H1 (cell line): ENCODE measurements at regions not wholly inside any gene's neighbourhood (a gene's known extent, or its start where the extent isn't known, plus 50 kb on each side); places are given as distances from the start of the nearest gene placed in this dataset.
"Not testable (repeated sequence)": the region's sequence is repeated elsewhere in the genome, so short reads cannot be mapped to it uniquely, and the experiment has no call there.

Experiments used
- CTCF ChIA-PET: fragments of 300-600 bp; sonication (Branson Sonifier 250); formaldehyde crosslinking; loops from one replicate; lab custom pipeline; 2021; ENCODE audit not compliant: partially characterized antibody; lab: Charles Lee
- POLR2A ChIA-PET: fragments of 300-600 bp; sonication (Branson Sonifier 250); formaldehyde crosslinking; loops from one replicate; lab custom pipeline; 2021; ENCODE audit warnings: inconsistent platforms; ENCODE audit not compliant: partially characterized antibody; lab: Charles Lee
- DNase-seq, 2 experiments: peaks; one replicate each; pipeline versions ENCODE4 v3.0.0 to v3.0.0-alpha.2; 2010 to 2022; ENCODE audit warnings: low spot score in 2 of 2, low read depth in 1 of 2, mixed read lengths in 1 of 2
- FAIRE-seq: peaks from 2 replicates; lab custom pipeline; 2011; peaks lifted over from hg19 to GRCh38; lab: Jason Lieb, UNC
- H2AFZ ChIP-seq: 2 replicates; pipeline ENCODE4 v1.8.1; 2012; ENCODE audit warnings: low read length, inconsistent platforms
- H2AK5ac ChIP-seq: 2 replicates; pipeline ENCODE4 v1.6.1; 2013; ENCODE audit warnings: low read depth, low read length
- H2BK120ac ChIP-seq: replicated peaks from 2 replicates; pipeline ENCODE3; 2013; ENCODE audit warnings: low read depth, low read length, inconsistent platforms
- H2BK12ac ChIP-seq: 2 replicates; pipeline ENCODE4 v1.6.1; 2013; ENCODE audit warnings: low read depth, low read length
- H2BK15ac ChIP-seq: 2 replicates; pipeline ENCODE4 v1.6.1; 2013; ENCODE audit warnings: low read length
- H2BK20ac ChIP-seq: 2 replicates; pipeline ENCODE4 v1.6.1; 2013; ENCODE audit warnings: low read length
- H2BK5ac ChIP-seq: 2 replicates; pipeline ENCODE4 v1.6.1; 2013; ENCODE audit warnings: low read depth, low read length
- H3K14ac ChIP-seq: 2 replicates; pipeline ENCODE4 v1.6.1; 2013; ENCODE audit warnings: inconsistent platforms; ENCODE audit not compliant: insufficient read length
- H3K18ac ChIP-seq: 2 replicates; pipeline ENCODE4 v1.6.1; 2013; ENCODE audit warnings: low read length; ENCODE audit errors: extremely low read depth
- H3K23ac ChIP-seq: 2 replicates; pipeline ENCODE4 v1.6.1; 2013; ENCODE audit warnings: inconsistent platforms; ENCODE audit not compliant: insufficient read length
- H3K23me2 ChIP-seq: 2 replicates; pipeline ENCODE4 v1.6.1; 2013; ENCODE audit warnings: low read depth, low read length
- H3K27ac ChIP-seq: 2 replicates; pipeline ENCODE4 v1.6.1; 2011; ENCODE audit warnings: low read depth, low read length, inconsistent platforms
- H3K27me3 ChIP-seq, 4 experiments: replicated peaks in 1 of 4; 1 replicate in 1 of 4; 2 replicates in 3 of 4; pipeline versions ENCODE4 v1.6.1 to v1.8.1; 2011 to 2013; ENCODE audit warnings: low read length in 3 of 4, mild to moderate bottlenecking in 3 of 4, inconsistent platforms in 2 of 4, mixed read lengths in 2 of 4, moderate library complexity in 1 of 4; ENCODE audit not compliant: control insufficient read depth in 3 of 4, insufficient read depth in 3 of 4; ENCODE audit errors: extremely low read depth in 1 of 4
- H3K36me3 ChIP-seq, 4 experiments: 2 replicates each; pipeline versions ENCODE4 v1.6.1 to v1.8.1; 2011 to 2013; ENCODE audit warnings: mild to moderate bottlenecking in 4 of 4, low read length in 3 of 4, moderate library complexity in 2 of 4, control low read depth in 1 of 4, inconsistent platforms in 1 of 4; ENCODE audit not compliant: insufficient read depth in 4 of 4, control insufficient read depth in 2 of 4
- H3K4ac ChIP-seq: replicated peaks from 2 replicates; pipeline ENCODE3; 2013; ENCODE audit warnings: low read length, low read depth, mixed read lengths, inconsistent platforms; ENCODE audit not compliant: insufficient read length
- H3K4me1 ChIP-seq, 4 experiments: replicated peaks in 1 of 4; 1 replicate in 1 of 4; 2 replicates in 3 of 4; pipeline versions ENCODE4 v1.6.1 to v1.8.1; 2011 to 2013; ENCODE audit warnings: low read length in 3 of 4, inconsistent platforms in 2 of 4, mixed read lengths in 1 of 4; ENCODE audit not compliant: insufficient read depth in 4 of 4, control insufficient read depth in 3 of 4
- H3K4me2 ChIP-seq, 2 experiments: 2 replicates each; pipeline versions ENCODE4 v1.6.1 to v1.8.1; 2011 to 2013; ENCODE audit warnings: low read depth in 2 of 2, low read length in 2 of 2, control low read depth in 1 of 2, inconsistent platforms in 1 of 2, mild to moderate bottlenecking in 1 of 2; ENCODE audit not compliant: insufficient read depth in 1 of 2
- H3K4me3 ChIP-seq, 4 experiments: fragments of 200-600, 300-600 bp in 1 of 4; sonication (generic), shearing (Covaris generic), sonication (Bioruptor Twin) in 1 of 4; 2 replicates each; pipeline versions ENCODE4 v1.5.1 to v1.8.1; 2011 to 2016; ENCODE audit warnings: low read length in 4 of 4, low read depth in 3 of 4, control low read depth in 2 of 4, inconsistent platforms in 2 of 4, mild to moderate bottlenecking in 2 of 4, mixed read lengths in 1 of 4, moderate library complexity in 1 of 4; ENCODE audit not compliant: insufficient read depth in 2 of 4; ENCODE audit errors: extremely low read depth in 1 of 4
- H3K56ac ChIP-seq: replicated peaks from 2 replicates; pipeline ENCODE3; 2013; ENCODE audit warnings: low read depth, mild to moderate bottlenecking, mixed read lengths, low read length, inconsistent platforms; ENCODE audit not compliant: insufficient read length
- H3K79me1 ChIP-seq: 2 replicates; pipeline ENCODE4 v1.6.1; 2013; ENCODE audit warnings: low read depth, low read length, control low read depth
- H3K79me2 ChIP-seq, 2 experiments: 2 replicates each; pipeline versions ENCODE4 v1.6.1 to v1.8.1; 2012 to 2013; ENCODE audit warnings: low read length in 2 of 2, mild to moderate bottlenecking in 2 of 2, inconsistent platforms in 1 of 2; ENCODE audit not compliant: insufficient read depth in 2 of 2, control insufficient read depth in 1 of 2
- H3K9ac ChIP-seq, 4 experiments: replicated peaks in 1 of 4; 1 replicate in 1 of 4; 2 replicates in 3 of 4; pipeline versions ENCODE4 v1.6.1 to v1.8.1; 2011 to 2013; ENCODE audit warnings: low read depth in 3 of 4, low read length in 3 of 4, control low read depth in 2 of 4, mild to moderate bottlenecking in 2 of 4, moderate library complexity in 2 of 4, inconsistent platforms in 1 of 4; ENCODE audit errors: extremely low read depth in 1 of 4
- H3K9me3 ChIP-seq, 2 experiments: 2 replicates each; pipeline versions ENCODE4 v1.6.1 to v1.8.1; 2012 to 2013; ENCODE audit warnings: mild to moderate bottlenecking in 2 of 2, moderate library complexity in 2 of 2, control low read depth in 1 of 2, inconsistent platforms in 1 of 2, low read depth in 1 of 2, low read length in 1 of 2, mixed read lengths in 1 of 2; ENCODE audit not compliant: insufficient read depth in 2 of 2
- H4K20me1 ChIP-seq, 2 experiments: replicated peaks in 1 of 2; 2 replicates each; pipeline versions ENCODE3 to v1.8.1; 2011 to 2013; ENCODE audit warnings: inconsistent platforms in 2 of 2, low read length in 2 of 2, mild to moderate bottlenecking in 1 of 2; ENCODE audit not compliant: insufficient read depth in 2 of 2, control insufficient read depth in 1 of 2
- H4K5ac ChIP-seq: 2 replicates; pipeline ENCODE4 v1.6.1; 2013; ENCODE audit warnings: low read length, low read depth, mixed read lengths, inconsistent platforms; ENCODE audit not compliant: insufficient read length
- H4K8ac ChIP-seq: 2 replicates; pipeline ENCODE4 v1.8.0; 2013; ENCODE audit warnings: mild to moderate bottlenecking, moderate library complexity, low read length, inconsistent platforms; ENCODE audit not compliant: insufficient read depth; ENCODE audit errors: extremely low read depth
- H4K91ac ChIP-seq: replicated peaks from 2 replicates; pipeline ENCODE3; 2013; ENCODE audit warnings: low read length, mixed read lengths, inconsistent platforms; ENCODE audit not compliant: insufficient read length
- WGBS, 2 experiments: shearing (Covaris generic) in 1 of 2; methylation state at CpG; one replicate each; pipeline versions ENCODE4 v1.1.6 to v1.1.7; 2013 to 2015; ENCODE audit warnings: low lambda C conversion rate in 2 of 2, mixed read lengths in 2 of 2, inconsistent platforms in 1 of 2, low coverage in 1 of 2, missing lambda C conversion rate in 1 of 2; ENCODE audit not compliant: insufficient replicate concordance in 2 of 2, insufficient coverage in 1 of 2, insufficient read length in 1 of 2; ENCODE audit errors: extremely low coverage in 1 of 2, missing lambda C conversion rate in 1 of 2; 5-methylcytosine and 5-hydroxymethylcytosine counted together

DNA sequence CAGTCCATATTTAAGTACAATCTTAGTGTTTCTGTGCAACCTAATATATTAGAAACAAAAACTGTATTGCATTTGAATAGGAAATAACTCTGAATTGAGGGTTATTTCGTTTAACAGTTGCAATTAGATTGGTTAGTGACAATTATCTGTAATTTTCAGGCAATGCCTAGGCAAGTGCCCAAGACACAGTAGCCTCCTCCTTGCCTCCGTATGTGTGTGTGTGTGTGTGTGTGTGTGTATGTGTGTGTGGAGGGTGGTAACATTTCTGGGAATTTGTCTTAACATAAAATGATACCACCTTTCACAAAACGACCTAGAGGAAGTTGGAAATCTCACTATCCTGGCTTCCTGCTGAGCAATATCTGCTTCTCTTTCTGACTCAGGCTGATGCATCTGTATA, 1375.3 kb downstream of the SPATA31A7 start:
- H2BK5ac ChIP-seq, H3K27me3 ChIP-seq, H3K4me2 ChIP-seq, FAIRE-seq, H3K36me3 ChIP-seq, H3K27ac ChIP-seq, H3K9ac ChIP-seq, H3K14ac ChIP-seq, H3K4me3 ChIP-seq, H2AK5ac ChIP-seq, H4K8ac ChIP-seq, H3K9me3 ChIP-seq, H3K23ac ChIP-seq, H2AFZ ChIP-seq, H4K91ac ChIP-seq, H3K18ac ChIP-seq, H2BK20ac ChIP-seq, H2BK15ac ChIP-seq, H3K23me2 ChIP-seq, DNase-seq, CTCF ChIA-PET, H3K56ac ChIP-seq, H3K4ac ChIP-seq, H3K79me2 ChIP-seq, H2BK120ac ChIP-seq, POLR2A ChIA-PET, H4K20me1 ChIP-seq, H4K5ac ChIP-seq, H3K4me1 ChIP-seq, H3K79me1 ChIP-seq, H2BK12ac ChIP-seq: not testable (repeated sequence)
- WGBS, 2 experiments: 74% methylated on average over 2 of the region's 3 CpGs; no CpG with 5 or more reads in 1 of the 2 experiments

DNA sequence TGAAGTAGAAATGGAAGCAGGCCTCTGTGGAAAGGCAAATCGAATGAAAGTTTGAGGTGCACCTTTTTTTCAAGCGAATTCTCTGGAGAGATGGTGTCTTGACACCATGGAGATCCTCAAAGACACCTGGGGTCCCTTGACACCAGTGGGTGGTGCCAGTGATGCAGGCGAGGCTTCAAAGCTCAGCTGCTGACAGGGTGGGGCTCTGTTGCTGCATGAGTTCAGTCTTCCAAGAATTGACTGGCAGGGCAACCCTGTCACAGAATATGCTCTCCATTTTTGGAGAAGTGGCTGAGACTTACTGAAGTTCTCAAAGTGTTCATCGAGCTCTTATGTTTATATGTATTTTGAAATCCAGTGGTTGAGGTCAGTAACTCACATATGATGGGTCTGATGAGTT, 1376.6 kb downstream of the SPATA31A7 start:
- H2BK20ac ChIP-seq, DNase-seq, H4K91ac ChIP-seq, H3K4ac ChIP-seq, H3K23me2 ChIP-seq, H4K8ac ChIP-seq, H2BK120ac ChIP-seq, H2BK15ac ChIP-seq, H2AFZ ChIP-seq, H3K4me3 ChIP-seq, H3K9ac ChIP-seq, FAIRE-seq, H4K20me1 ChIP-seq, POLR2A ChIA-PET, H3K9me3 ChIP-seq, CTCF ChIA-PET, H3K14ac ChIP-seq, H2BK5ac ChIP-seq, H2AK5ac ChIP-seq, H3K79me1 ChIP-seq, H2BK12ac ChIP-seq, H3K23ac ChIP-seq, H4K5ac ChIP-seq, H3K27me3 ChIP-seq, H3K4me1 ChIP-seq, H3K56ac ChIP-seq, H3K18ac ChIP-seq, H3K27ac ChIP-seq, H3K36me3 ChIP-seq, H3K79me2 ChIP-seq, H3K4me2 ChIP-seq: not testable (repeated sequence)
- no CpG with 5 or more reads among the region's 4 CpGs for WGBS, 2 experiments
